ENCODE measurements at regions not wholly inside any gene's neighbourhood (a gene's known extent, or its start where the extent isn't known, plus 50 kb on each side); places are given as distances from the start of the nearest gene placed in this dataset.
A peak's percentile ranks its signal among the peaks of the same experiment; 100 is the strongest.

DNA sequence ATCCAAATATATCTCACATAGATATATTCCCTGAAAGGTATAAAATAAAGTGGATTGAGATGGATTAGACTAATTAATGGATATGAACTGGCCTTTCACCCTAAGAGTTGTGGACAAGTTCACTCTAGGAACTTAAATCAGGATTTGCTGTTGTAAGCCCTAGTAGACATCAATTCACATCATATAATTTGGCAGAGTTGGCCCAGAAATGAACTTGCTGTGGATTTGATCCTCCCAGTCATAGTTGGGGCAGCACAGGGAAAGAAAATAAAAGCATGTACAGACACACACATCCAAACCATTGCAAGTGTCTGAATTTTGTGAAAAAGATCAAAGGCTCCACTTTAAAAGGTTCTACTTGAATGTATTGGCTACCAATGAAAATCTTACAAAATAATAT lies 734.7 kb upstream of the NR2F2 start (continued):
- TF ChIP-seq, protein P1, sequence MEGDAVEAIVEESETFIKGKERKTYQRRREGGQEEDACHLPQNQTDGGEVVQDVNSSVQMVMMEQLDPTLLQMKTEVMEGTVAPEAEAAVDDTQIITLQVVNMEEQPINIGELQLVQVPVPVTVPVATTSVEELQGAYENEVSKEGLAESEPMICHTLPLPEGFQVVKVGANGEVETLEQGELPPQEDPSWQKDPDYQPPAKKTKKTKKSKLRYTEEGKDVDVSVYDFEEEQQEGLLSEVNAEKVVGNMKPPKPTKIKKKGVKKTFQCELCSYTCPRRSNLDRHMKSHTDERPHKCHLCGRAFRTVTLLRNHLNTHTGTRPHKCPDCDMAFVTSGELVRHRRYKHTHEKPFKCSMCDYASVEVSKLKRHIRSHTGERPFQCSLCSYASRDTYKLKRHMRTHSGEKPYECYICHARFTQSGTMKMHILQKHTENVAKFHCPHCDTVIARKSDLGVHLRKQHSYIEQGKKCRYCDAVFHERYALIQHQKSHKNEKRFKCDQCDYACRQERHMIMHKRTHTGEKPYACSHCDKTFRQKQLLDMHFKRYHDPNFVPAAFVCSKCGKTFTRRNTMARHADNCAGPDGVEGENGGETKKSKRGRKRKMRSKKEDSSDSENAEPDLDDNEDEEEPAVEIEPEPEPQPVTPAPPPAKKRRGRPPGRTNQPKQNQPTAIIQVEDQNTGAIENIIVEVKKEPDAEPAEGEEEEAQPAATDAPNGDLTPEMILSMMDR (conservative IDR thresholded peaks at IDR 0.05; ENCODE audit: low read depth in 2 of 2): no peak
- TF ChIP-seq, protein P2, sequence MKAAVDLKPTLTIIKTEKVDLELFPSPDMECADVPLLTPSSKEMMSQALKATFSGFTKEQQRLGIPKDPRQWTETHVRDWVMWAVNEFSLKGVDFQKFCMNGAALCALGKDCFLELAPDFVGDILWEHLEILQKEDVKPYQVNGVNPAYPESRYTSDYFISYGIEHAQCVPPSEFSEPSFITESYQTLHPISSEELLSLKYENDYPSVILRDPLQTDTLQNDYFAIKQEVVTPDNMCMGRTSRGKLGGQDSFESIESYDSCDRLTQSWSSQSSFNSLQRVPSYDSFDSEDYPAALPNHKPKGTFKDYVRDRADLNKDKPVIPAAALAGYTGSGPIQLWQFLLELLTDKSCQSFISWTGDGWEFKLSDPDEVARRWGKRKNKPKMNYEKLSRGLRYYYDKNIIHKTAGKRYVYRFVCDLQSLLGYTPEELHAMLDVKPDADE (IDR thresholded peaks at IDR 0.05): no peak
- no peak for TF ChIP-seq EZH2phosphoT487 (IDR thresholded peaks at IDR 0.05; ENCODE audit: unreplicated experiment)
- no peak for TF ChIP-seq ZNF331 (CRISPR knock-in tag; IDR thresholded peaks at IDR 0.05; ENCODE audit: low read depth)
- no peak for TF ChIP-seq ZNF114 (CRISPR knock-in tag; IDR thresholded peaks at IDR 0.05)
- TF ChIP-seq JUNB (IDR thresholded peaks at IDR 0.05; ENCODE audit: unreplicated experiment): no peak
- no peak for TF ChIP-seq POLR2AphosphoS5 (IDR thresholded peaks at IDR 0.05; ENCODE audit: low read depth)
- TF ChIP-seq, protein P3, sequence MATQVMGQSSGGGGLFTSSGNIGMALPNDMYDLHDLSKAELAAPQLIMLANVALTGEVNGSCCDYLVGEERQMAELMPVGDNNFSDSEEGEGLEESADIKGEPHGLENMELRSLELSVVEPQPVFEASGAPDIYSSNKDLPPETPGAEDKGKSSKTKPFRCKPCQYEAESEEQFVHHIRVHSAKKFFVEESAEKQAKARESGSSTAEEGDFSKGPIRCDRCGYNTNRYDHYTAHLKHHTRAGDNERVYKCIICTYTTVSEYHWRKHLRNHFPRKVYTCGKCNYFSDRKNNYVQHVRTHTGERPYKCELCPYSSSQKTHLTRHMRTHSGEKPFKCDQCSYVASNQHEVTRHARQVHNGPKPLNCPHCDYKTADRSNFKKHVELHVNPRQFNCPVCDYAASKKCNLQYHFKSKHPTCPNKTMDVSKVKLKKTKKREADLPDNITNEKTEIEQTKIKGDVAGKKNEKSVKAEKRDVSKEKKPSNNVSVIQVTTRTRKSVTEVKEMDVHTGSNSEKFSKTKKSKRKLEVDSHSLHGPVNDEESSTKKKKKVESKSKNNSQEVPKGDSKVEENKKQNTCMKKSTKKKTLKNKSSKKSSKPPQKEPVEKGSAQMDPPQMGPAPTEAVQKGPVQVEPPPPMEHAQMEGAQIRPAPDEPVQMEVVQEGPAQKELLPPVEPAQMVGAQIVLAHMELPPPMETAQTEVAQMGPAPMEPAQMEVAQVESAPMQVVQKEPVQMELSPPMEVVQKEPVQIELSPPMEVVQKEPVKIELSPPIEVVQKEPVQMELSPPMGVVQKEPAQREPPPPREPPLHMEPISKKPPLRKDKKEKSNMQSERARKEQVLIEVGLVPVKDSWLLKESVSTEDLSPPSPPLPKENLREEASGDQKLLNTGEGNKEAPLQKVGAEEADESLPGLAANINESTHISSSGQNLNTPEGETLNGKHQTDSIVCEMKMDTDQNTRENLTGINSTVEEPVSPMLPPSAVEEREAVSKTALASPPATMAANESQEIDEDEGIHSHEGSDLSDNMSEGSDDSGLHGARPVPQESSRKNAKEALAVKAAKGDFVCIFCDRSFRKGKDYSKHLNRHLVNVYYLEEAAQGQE (IDR thresholded peaks at IDR 0.05; ENCODE audit: unreplicated experiment): no peak
- no peak for TF ChIP-seq EZH2 (IDR thresholded peaks at IDR 0.05; ENCODE audit: low read depth, unreplicated experiment)

DNA sequence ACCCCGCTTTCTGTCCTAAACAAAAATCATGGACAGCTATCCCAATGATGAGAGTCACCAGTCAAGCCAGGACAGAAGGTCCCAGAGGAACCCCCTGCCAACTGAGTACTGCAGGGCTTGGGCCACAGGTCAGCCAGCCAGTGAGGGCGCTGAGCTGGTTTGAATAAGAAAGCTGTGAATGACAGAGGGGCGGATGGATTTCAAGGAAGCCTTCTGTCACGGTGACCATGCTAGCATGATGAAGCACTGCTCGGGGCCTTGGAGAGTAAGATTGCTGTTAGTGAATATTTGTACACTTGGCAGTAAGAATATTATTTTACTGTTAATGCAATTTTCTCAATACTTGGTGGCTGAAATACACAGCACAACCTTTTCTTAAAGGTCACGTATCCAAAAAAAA lies 734.0 kb upstream of the NR2F2 start:
- no peak overlapping the region for H3K4me2 ChIP-seq
- Mint-ChIP-seq H3K9me3 (no peaks in the 10 kb centered on the region), H3K36me3 (ENCODE audit: low read depth) (0 out of 3 replicates have a peak, but pooled peaks cover 7% of the 10 kb centered on the region), H3K27ac (peak overlapping the region; percentile 81), H3K27me3 (ENCODE audit: insufficient read depth, low read depth, poor library complexity) (no peaks in the 10 kb centered on the region), H3K4me1 (peaks cover 21% of the 10 kb centered on the region), H3K4me3 (no peak overlapping the region)
- no peaks in the 10 kb centered on the region for H3F3A ChIP-seq (replicated peaks; ENCODE audit: low read depth)
- peaks cover 8% of the 10 kb centered on the region; the same call in 1 of the 2 replicates for H3K9me2 ChIP-seq (ENCODE audit: insufficient read depth)
- H3K36me3 ChIP-seq (ENCODE audit: insufficient read depth): no peaks in the 10 kb centered on the region
- H2AFZ ChIP-seq: no peak overlapping the region
- no peaks in the 10 kb centered on the region for H4K20me1 ChIP-seq (replicated peaks; ENCODE audit: insufficient read depth)
- H3K27ac ChIP-seq (ENCODE audit: low read depth): no peak overlapping the region
- TF ChIP-seq, protein P4, sequence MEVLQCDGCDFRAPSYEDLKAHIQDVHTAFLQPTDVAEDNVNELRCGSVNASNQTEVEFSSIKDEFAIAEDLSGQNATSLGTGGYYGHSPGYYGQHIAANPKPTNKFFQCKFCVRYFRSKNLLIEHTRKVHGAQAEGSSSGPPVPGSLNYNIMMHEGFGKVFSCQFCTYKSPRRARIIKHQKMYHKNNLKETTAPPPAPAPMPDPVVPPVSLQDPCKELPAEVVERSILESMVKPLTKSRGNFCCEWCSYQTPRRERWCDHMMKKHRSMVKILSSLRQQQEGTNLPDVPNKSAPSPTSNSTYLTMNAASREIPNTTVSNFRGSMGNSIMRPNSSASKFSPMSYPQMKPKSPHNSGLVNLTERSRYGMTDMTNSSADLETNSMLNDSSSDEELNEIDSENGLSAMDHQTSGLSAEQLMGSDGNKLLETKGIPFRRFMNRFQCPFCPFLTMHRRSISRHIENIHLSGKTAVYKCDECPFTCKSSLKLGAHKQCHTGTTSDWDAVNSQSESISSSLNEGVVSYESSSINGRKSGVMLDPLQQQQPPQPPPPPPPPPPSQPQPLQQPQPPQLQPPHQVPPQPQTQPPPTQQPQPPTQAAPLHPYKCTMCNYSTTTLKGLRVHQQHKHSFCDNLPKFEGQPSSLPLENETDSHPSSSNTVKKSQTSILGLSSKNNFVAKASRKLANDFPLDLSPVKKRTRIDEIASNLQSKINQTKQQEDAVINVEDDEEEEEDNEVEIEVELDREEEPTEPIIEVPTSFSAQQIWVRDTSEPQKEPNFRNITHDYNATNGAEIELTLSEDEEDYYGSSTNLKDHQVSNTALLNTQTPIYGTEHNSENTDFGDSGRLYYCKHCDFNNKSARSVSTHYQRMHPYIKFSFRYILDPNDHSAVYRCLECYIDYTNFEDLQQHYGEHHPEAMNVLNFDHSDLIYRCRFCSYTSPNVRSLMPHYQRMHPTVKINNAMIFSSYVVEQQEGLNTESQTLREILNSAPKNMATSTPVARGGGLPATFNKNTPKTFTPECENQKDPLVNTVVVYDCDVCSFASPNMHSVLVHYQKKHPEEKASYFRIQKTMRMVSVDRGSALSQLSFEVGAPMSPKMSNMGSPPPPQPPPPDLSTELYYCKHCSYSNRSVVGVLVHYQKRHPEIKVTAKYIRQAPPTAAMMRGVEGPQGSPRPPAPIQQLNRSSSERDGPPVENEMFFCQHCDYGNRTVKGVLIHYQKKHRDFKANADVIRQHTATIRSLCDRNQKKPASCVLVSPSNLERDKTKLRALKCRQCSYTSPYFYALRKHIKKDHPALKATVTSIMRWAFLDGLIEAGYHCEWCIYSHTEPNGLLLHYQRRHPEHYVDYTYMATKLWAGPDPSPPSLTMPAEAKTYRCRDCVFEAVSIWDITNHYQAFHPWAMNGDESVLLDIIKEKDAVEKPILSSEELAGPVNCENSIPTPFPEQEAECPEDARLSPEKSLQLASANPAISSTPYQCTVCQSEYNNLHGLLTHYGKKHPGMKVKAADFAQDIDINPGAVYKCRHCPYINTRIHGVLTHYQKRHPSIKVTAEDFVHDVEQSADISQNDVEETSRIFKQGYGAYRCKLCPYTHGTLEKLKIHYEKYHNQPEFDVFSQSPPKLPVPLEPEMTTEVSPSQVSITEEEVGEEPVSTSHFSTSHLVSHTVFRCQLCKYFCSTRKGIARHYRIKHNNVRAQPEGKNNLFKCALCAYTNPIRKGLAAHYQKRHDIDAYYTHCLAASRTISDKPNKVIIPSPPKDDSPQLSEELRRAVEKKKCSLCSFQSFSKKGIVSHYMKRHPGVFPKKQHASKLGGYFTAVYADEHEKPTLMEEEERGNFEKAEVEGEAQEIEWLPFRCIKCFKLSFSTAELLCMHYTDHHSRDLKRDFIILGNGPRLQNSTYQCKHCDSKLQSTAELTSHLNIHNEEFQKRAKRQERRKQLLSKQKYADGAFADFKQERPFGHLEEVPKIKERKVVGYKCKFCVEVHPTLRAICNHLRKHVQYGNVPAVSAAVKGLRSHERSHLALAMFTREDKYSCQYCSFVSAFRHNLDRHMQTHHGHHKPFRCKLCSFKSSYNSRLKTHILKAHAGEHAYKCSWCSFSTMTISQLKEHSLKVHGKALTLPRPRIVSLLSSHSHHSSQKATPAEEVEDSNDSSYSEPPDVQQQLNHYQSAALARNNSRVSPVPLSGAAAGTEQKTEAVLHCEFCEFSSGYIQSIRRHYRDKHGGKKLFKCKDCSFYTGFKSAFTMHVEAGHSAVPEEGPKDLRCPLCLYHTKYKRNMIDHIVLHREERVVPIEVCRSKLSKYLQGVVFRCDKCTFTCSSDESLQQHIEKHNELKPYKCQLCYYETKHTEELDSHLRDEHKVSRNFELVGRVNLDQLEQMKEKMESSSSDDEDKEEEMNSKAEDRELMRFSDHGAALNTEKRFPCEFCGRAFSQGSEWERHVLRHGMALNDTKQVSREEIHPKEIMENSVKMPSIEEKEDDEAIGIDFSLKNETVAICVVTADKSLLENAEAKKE (CRISPR knock-in tag; IDR thresholded peaks at IDR 0.05): peak; percentile 86
- TF ChIP-seq, protein P1 (conservative IDR thresholded peaks at IDR 0.05; ENCODE audit: low read depth in 2 of 2): 0 out of 4 replicates have a peak, but pooled peaks of 1 of the 2 experiments have one; percentile 14
- no peak for TF ChIP-seq POLR2AphosphoS5 (IDR thresholded peaks at IDR 0.05; ENCODE audit: low read depth)
- ATAC-seq (peak; percentile 99), DNase-seq (ENCODE audit: low spot score) (peak; percentile 80)
- no peaks in the 10 kb centered on the region for H3K79me2 ChIP-seq (replicated peaks; ENCODE audit: insufficient read depth)
- peaks cover 13% of the 10 kb centered on the region for H3K4me1 ChIP-seq (ENCODE audit: insufficient read depth)
- H3K4me3 ChIP-seq: no peak overlapping the region
- no peaks in the 10 kb centered on the region for H3K27me3 ChIP-seq (ENCODE audit: insufficient read depth)
